GM18508 (cell line): ENCODE measurements at regions not wholly inside any gene's neighbourhood (a gene's known extent, or its start where the extent isn't known, plus 50 kb on each side); places are given as distances from the start of the nearest gene placed in this dataset.

Experiments used
- ATAC-seq: cut with Tn5 transposase; IDR thresholded peaks from one replicate; pipeline ENCODE4 v1.9.1; 2021; ENCODE audit warnings: moderate number of reproducible peaks; ENCODE audit not compliant: insufficient read depth, unreplicated experiment

GRCh38 chr7:19463581-19463980 lies 245.3 kb downstream of the POLR1F start:
- no peak for ATAC-seq

- ATAC-seq, result no peak
Measured at GRCh38 chr7:19455623-19456022, 253.2 kb downstream of the POLR1F start.

- no peak for ATAC-seq
Measured at GRCh38 chr7:19448091-19448490, 260.7 kb downstream of the POLR1F start.

- no peak for ATAC-seq
Measured at GRCh38 chr7:19442016-19442785, 266.6 kb downstream of the POLR1F start.

- no peak for ATAC-seq
Measured at GRCh38 chr7:19439517-19439916, 269.3 kb downstream of the POLR1F start.

GRCh38 chr7:19437446-19437845 lies 271.4 kb downstream of the POLR1F start:
- ATAC-seq, result no peak

GRCh38 chr7:19427944-19428343 lies 280.9 kb downstream of the POLR1F start:
- no peak for ATAC-seq

GRCh38 chr7:19421861-19422260 lies 276.6 kb upstream of the FERD3L start:
- no peak for ATAC-seq

- ATAC-seq, result no peak
Measured at GRCh38 chr7:19417231-19417630, 272.0 kb upstream of the FERD3L start.

GRCh38 chr7:19415123-19415522 lies 269.9 kb upstream of the FERD3L start:
- no peak for ATAC-seq

- no peak for ATAC-seq
Measured at GRCh38 chr7:19413443-19413965, 268.3 kb upstream of the FERD3L start.

GRCh38 chr7:19410691-19411090 lies 265.5 kb upstream of the FERD3L start:
- no peak for ATAC-seq

GRCh38 chr7:19410106-19410505 lies 264.9 kb upstream of the FERD3L start:
- no peak for ATAC-seq

GRCh38 chr7:19408706-19409220 lies 263.5 kb upstream of the FERD3L start:
- no peak for ATAC-seq

- no peak for ATAC-seq
Measured at GRCh38 chr7:19407270-19407669, 262.0 kb upstream of the FERD3L start.

- no peak for ATAC-seq
Measured at GRCh38 chr7:19405541-19405940, 260.3 kb upstream of the FERD3L start.

GRCh38 chr7:19404912-19405329 lies 259.7 kb upstream of the FERD3L start:
- ATAC-seq, result no peak

- no peak for ATAC-seq
Measured at GRCh38 chr7:19403691-19404090, 258.5 kb upstream of the FERD3L start.

GRCh38 chr7:19401461-19401860 lies 256.2 kb upstream of the FERD3L start:
- ATAC-seq, result no peak

GRCh38 chr7:19400758-19401254 lies 255.6 kb upstream of the FERD3L start:
- no peak for ATAC-seq

GRCh38 chr7:19397911-19398310 lies 252.7 kb upstream of the FERD3L start:
- peak; percentile 90 for ATAC-seq

- ATAC-seq, result no peak
Measured at GRCh38 chr7:19392246-19392645, 247.0 kb upstream of the FERD3L start.
